ENCODE measurements at regions not wholly inside any gene's neighbourhood (a gene's known extent, or its start where the extent isn't known, plus 50 kb on each side); places are given as distances from the start of the nearest gene placed in this dataset.
"Not testable (repeated sequence)": the region's sequence is repeated elsewhere in the genome, so short reads cannot be mapped to it uniquely, and the experiment has no call there.

- no peak for DNase-seq
Measured at GRCh38 chr3:3902161-3902560, 102.9 kb downstream of the LRRN1 start.

GRCh38 chr3:3906171-3906570 is 106.9 kb downstream of the LRRN1 start:
- DNase-seq (no peak), ATAC-seq (no peak)

More at GRCh38 chr3:3902161-3902560, 102.9 kb downstream of the LRRN1 start:
- no peak for ATAC-seq

GRCh38 chr3:3907023-3907422 is 107.8 kb downstream of the LRRN1 start:
- DNase-seq = no peak
- ATAC-seq = no peak

GRCh38 chr3:3918763-3919162 is 119.5 kb downstream of the LRRN1 start:
- no peak for ATAC-seq

GRCh38 chr3:3919316-3919715 is 120.1 kb downstream of the LRRN1 start:
- ATAC-seq (no peak), DNase-seq (no peak)

More at GRCh38 chr3:3918763-3919162, 119.5 kb downstream of the LRRN1 start:
- no peak for DNase-seq

GRCh38 chr3:3923619-3924018 is 124.4 kb downstream of the LRRN1 start:
- ATAC-seq (no peak), DNase-seq (no peak)

GRCh38 chr3:3927198-3927597 is 128.0 kb downstream of the LRRN1 start:
- DNase-seq (no peak), ATAC-seq (no peak)

GRCh38 chr3:3927965-3928364 is 128.7 kb downstream of the LRRN1 start:
- ATAC-seq = no peak
- DNase-seq = no peak

- DNase-seq, ATAC-seq: not testable (repeated sequence)
Measured at GRCh38 chr3:3941380-3941779, 142.1 kb downstream of the LRRN1 start.

- ATAC-seq = no peak
- no peak for DNase-seq
Measured at GRCh38 chr3:3951071-3951470, 151.8 kb downstream of the LRRN1 start.

- DNase-seq (no peak), ATAC-seq (no peak)
Measured at GRCh38 chr3:3951501-3951900, 152.3 kb downstream of the LRRN1 start.

GRCh38 chr3:3962867-3963266 is 163.6 kb downstream of the LRRN1 start:
- ATAC-seq, DNase-seq: not testable (repeated sequence)

- DNase-seq = no peak
- ATAC-seq = no peak
Measured at GRCh38 chr3:3984053-3984452, 184.8 kb downstream of the LRRN1 start.

- ATAC-seq (no peak), DNase-seq (no peak)
Measured at GRCh38 chr3:3991598-3991997, 192.4 kb downstream of the LRRN1 start.

GRCh38 chr3:3992312-3992874 is 193.2 kb downstream of the LRRN1 start:
- ATAC-seq = no peak
- no peak for DNase-seq

GRCh38 chr3:3998140-3998922 is 199.1 kb downstream of the LRRN1 start:
- ATAC-seq (no peak), DNase-seq (peak; percentile 15)

GRCh38 chr3:3999340-3999739 is 200.1 kb downstream of the LRRN1 start:
- not testable (repeated sequence) for ATAC-seq, DNase-seq

GRCh38 chr3:4001976-4002375 is 202.7 kb downstream of the LRRN1 start:
- ATAC-seq (no peak), DNase-seq (no peak)

GRCh38 chr3:4006288-4006687 is 207.1 kb downstream of the LRRN1 start:
- no peak for ATAC-seq
- no peak for DNase-seq

GRCh38 chr3:4008205-4008604 is 209.0 kb downstream of the LRRN1 start:
- DNase-seq (no peak), ATAC-seq (no peak)

GRCh38 chr3:4011166-4011565 is 211.9 kb downstream of the LRRN1 start:
- DNase-seq = no peak
- ATAC-seq = no peak

- DNase-seq = no peak
Measured at GRCh38 chr3:4015426-4015825, 216.2 kb downstream of the LRRN1 start.

GRCh38 chr3:4019501-4019900 is 220.3 kb downstream of the LRRN1 start:
- ATAC-seq (no peak), DNase-seq (no peak)

More at GRCh38 chr3:4015426-4015825, 216.2 kb downstream of the LRRN1 start:
- no peak for ATAC-seq

- no peak for ATAC-seq
- no peak for DNase-seq
Measured at GRCh38 chr3:4021162-4021561, 221.9 kb downstream of the LRRN1 start.
